HG03175 (cell line): ENCODE measurements at regions not wholly inside any gene's neighbourhood (a gene's known extent, or its start where the extent isn't known, plus 50 kb on each side); places are given as distances from the start of the nearest gene placed in this dataset.
"Not testable (repeated sequence)": the region's sequence is repeated elsewhere in the genome, so short reads cannot be mapped to it uniquely, and the experiment has no call there.

Experiments used
- ATAC-seq: cut with Tn5 transposase; IDR thresholded peaks from one replicate; pipeline ENCODE4 v1.9.1; 2021; ENCODE audit warnings: mild to moderate bottlenecking, moderate library complexity; ENCODE audit not compliant: unreplicated experiment

DNA sequence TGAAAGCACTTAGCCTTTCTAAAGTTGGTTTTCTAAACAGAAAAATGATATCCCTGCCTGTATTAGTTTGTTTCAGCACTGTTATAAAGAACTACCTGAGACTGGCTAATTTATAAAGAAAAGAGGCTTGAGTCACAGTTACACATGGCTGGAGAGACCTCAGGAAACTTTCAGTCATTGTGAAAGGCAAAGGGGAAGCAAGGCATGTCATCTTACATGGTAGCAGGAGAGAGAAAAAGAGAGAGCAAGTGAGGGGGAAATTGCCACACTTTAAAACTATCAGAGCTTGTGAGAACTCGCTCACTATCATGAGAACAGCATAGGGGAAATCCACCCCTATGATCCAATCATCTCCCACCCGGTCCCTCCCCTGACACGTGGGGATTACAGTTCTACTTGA, 64.9 kb downstream of the FAM170A start:
- ATAC-seq = no peak

DNA sequence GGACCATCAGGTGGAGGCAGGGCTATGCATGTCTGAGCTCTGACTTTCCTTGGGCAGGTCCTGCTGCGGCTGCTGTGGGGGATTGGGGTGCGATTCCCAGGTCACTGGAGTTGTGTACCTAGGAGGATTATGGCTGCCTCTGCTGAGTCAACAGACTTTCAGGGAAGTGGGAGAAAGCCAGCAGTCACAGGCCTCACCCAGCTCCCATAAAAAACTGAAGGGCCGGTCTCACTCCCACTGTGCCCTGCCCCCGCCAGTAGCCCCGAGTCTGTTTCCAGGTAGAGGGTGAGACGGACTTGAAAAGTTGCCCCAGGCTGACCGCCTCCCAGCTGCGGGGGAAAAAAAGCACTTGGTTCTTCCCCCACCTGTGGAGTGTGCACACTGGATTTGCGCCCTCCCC, 76.7 kb downstream of the FAM170A start:
- no peak for ATAC-seq

DNA sequence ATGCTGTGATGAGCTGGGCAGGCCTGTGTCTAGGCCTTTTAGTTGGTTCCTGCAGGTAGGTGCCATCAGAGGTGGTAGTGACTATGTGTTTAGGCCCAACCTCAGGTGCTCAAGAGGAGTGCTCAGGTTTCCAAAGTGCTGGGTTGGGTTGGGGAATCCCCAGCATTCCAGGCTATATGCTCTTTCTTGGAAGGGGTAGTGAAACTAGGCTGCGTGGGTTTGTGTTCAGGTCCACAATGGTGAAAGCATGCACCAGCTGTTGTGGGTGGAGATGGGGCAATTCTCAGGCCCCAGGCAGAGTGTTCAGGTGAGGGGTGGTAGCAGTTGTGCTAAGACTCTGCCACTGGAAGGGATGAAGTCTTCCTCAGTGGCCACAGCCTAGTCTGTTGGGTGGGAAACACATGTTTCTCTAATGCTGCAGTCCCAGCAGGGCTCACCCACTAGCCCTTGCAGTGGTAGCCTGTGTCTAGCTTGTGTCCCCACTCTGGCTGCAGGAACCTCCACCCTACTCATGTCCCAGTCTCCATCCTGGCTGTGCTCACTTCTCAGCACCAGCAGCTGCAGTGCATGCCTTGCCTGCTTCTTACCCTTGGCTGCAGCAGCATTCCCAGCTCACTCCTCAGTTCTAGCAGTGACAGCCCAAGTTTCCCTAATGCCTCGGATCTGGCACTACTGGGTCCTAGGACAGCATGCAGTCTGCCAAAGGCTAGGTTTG, 78.9 kb downstream of the FAM170A start:
- ATAC-seq = no peak

DNA sequence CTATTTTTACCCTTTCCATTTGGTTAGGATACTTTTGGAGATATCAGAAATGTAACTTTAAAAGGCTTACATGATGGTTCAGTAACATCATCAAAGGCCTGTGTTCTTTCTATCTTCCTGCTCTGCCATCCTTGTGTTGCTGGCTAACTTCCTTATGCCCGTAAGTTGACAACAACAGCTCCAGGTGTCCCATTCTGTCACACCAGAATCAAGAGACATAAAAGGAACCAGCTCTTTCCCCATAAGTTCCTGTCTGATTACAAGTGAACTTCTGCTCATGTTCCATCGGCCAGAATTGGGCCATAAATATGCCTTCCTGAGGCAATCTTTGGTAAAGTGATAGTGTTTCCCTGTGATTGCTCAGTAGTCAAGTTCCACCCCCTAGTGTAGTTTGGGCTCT, 92.4 kb downstream of the FAM170A start:
- ATAC-seq = no peak

DNA sequence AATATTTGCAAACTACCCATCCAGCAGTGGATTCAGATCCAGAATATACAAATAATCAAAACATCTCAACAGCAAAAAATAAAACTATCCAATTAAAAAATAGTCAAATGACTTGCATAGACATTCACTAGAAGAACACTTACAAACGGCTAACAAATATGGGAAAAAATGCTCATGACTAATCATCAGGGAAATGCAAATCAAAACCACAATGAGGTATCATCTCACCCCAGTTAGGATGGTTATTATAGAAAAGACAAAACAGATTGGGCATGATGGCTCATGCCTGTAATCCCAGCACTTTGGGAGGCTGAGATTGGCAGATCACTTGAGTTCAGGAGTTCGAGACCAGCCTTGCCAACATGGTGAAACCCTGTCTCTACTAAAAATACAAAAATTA, 95.9 kb downstream of the FAM170A start:
- ATAC-seq = not testable (repeated sequence)

DNA sequence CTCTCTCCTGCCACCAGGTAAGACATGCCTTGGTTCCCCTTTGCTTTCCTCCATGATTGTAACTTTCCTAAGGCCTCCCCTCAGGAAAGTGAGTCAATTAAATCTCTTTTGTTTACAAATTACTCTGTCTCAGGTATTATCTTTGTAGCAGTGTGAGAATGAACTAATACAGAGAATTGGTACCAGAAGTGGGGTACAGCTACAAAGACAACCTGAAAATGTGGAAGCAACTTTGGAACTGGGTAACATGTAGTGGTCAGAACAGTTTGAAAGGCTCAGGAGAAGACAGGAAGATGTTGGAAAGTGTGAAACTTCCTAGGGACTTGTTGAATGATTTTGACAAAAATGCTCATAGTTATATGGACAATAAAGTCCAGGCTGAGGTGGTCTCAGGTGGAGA, 97.2 kb downstream of the FAM170A start:
- no peak for ATAC-seq

DNA sequence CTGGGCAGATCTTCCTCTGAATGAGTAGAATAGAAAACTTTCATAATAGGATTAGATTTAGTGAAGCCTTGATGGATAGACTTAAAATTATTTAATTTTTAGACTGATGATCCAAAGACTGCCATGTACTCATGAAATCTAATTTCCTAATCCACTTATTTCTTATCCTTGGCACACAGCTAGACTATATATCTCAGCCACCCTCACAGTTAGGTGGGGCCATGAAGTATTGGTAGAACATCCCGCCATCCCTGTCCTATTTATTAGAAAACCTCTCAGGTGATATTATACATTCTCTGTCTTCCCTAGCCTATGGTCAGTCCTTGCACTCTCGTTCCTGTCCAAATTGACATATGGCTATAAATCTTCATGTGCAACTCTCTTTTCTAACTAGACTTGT, 110.9 kb downstream of the FAM170A start:
- ATAC-seq = no peak

DNA sequence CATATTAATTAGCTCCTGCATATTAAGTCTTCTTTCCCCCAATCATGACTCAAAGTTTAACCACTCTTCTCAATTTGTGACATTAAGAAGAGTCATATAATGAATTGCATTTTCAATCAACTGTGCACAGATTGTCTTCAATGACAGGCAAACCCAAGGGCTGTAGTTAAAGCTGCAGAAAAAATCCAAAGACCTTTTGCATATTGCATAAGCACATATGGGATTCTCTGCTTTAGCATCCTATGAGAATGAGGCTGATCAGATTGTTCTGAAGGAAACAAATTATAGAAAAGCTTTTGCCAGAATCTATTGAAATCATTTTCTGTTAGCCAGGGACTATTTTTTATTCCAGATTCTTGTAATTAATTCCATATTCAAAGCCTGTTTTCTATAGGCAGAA, 112.3 kb downstream of the FAM170A start:
- no peak for ATAC-seq

DNA sequence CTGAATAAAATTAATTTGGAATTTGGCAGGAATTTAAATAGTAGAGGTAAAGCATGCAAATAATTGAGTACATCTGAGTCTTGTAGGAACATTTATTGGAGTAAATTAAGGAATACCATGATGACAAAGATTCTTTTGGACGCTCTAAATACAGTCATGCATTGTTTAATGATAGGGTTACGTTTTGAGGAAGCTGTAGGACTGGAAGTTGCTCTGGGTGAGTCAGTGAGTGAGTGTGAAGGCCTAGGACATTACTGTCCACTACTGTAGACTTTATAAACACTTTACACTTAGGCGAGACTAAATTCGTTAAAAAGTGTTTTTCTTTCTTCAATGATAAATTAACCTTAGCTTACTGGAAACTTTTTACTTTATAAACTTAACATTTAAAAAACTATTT, 113.0 kb downstream of the FAM170A start:
- ATAC-seq = no peak

DNA sequence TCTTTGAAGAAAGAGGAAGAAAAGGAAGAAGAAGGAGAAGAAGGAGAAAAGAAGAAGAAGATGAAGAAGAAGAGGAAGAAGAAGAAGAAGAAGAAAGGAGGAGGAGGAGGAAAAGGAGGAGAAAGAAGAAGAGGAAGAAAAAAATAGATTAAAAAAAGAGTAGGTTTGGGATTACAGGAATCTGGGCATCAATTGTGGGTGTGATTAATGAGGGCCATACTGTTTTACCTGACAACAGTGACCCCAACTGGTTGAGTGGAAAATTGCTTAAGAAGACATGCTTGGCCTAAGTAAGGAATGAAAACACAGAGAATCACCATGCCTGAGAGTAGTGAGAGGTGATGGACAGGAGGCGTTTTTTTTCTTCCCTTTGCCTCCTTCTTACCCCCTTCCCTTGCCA, 114.6 kb downstream of the FAM170A start:
- peak; percentile 95 for ATAC-seq

DNA sequence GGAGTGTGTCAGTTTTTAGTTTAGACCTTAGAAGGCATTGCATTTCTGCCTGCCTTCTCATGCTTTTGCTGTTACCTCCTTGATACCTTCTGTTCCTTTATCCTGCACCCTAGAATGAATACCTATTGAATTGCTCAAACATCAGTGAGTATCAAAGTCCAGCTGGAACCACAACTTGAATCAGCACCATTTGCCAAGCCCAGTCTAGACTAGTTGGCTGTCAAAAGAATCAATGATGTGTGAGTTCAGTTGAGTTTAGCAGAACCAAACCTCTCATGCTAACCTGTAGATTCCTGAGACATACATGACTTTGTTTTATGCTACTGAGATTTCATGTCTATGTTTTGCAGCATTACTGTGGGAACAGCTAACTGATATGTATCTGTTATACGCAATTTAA, 116.6 kb downstream of the FAM170A start:
- ATAC-seq = no peak

DNA sequence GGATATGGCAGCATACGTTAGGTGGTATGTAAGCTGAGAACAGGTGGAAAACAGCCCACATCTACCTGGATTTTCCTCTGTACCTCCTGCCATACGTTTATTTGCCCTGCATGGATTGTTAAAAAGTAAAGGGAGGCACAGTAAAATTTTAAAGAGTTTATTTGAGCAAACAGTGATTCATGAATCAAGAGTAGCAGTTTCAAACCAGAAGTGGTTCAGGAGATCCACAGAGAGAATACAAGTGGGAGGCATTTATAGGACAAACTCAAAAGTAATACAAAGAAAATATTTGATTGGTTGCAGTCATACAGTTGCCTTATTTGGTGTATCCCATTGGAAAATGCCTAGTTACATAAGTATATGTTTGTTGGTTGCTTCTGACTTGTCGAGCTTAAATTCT, 117.6 kb downstream of the FAM170A start:
- ATAC-seq = no peak

DNA sequence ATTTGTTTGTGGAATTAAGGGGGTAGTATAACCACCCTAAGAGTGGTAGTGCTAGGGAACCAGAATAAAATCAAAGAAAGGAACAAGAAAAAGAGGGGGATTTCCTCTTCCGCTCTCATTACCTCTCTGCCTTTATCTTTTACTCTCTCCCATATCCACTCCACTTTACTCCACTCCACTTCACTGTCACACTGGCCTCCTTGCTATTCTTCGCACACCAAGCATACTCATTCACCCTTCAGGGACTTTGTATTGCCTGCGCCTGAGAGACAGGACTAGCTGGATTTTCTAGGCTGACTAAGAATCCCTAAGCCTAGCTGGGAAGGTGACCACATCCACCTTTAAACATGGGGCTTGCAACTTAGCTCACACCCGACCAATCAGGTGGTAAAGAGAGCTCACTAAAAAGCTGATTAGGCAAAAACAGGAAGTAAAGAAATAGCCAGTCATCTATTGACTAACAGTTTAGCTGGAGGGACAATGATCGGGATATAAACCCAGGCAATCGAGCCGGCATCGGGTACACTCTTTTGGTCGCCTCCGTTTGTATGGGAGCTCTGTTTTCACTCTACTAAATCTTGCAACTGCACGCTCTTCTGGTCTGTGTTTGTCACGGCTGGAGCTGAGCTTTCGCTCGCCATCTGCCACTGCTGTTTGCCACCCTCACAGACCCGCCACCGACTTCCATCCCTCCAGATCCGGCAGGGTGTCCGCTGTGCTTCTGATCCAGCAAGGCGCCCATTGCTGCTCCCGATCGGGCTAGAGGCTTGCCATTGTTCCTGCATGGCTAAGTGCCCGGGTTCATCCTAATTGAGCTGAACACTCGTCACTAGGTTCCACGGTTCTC, 121.8 kb downstream of the FAM170A start:
- no peak for ATAC-seq

DNA sequence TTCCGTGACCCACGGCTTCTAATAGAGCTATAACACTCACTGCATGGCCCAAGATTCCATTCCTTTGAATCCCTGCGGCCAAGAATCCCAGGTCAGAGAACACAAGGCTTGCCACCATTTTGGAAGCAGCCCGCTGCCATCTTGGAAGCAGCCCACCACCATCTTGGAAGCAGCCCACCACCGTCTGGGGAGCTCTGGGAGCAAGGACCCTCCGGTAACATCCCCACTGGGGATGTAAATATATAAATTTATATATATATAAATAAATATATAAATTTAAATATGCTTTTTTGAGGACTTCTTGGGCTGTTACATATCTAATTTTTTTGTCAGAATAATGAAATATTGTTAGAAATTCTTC, 122.4 kb downstream of the FAM170A start:
- ATAC-seq = no peak

DNA sequence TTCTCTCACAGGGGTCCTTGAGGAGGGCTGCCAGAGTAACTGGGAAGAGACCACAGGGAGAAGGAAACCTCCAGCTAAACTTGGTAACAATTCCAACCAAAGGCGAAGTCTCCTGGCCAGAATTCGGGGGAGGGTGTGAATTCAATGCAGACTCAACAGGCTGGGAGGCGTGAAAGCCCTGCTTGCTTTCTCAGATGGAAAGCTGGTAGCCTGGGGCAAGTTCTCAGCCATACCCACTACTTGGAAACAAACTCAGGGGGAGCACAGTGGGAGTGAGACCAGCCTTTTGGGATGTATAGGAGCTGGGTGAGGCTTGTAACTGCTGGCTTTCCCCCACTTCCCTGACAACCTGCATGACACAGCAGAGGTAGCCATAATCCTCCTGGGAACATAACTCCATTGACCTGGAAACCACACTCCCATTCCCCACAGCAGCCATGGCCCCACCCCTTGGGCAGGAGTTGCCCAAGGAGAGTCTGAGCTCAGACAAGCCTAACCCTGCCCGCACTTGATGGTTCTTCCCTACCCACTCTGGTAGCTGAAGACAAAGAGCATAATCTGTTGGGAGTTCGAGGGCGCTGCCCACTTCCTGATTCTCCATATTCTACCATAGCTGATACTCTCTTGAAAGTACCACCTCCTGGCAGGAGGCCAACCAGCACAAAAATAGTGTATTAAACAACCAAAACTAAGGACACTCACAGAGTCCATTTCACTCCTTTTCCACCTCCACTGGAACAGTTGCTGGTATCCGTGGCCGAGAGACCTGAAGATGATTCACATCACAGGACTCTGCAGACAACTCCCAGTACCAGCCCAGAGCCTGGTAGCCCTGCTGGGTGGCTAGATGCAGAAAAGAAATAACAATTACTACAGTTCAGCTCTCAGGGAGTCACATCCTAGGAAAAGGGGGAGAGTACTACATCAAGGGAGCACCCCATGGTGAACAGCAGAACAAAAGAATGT, 123.8 kb downstream of the FAM170A start:
- ATAC-seq = no peak

DNA sequence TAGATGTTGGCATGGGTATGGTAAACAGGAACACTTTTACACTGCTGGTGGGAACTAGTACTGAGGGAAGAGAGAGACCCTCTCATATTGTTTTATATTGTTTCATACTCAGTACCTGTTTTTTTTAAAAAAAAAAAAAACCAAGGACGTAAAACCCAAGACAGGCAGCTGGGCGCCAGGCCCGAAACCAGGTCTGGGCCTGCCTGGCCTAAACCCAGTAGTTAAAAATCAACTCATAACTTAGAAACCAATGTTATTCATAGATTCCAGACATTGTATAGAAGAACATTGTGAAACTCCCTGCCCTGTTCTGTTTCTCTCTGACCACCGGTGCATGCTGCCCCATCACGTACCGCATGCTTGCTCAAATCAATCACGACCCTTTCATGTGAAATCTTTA, 125.5 kb downstream of the FAM170A start:
- not testable (repeated sequence) for ATAC-seq

DNA sequence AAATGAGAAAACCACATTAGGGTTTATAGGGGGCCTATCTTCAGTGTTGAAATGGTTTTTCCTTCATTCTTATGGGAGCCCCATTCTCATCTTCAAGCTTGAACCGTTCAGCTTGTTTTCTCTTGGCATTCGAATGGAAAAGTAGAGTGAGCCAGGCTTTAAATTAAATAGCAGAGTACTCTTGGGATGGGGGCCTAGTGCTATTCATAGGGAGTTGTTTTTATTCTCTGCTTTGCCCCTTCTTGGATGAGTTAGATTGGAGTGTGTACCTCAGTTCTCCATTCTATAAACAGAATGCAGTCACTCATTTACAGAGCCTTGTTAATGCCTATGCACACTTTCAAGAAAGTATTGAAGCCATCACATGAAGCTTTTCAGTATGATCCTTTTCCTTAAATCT, 127.9 kb downstream of the FAM170A start:
- no peak for ATAC-seq

DNA sequence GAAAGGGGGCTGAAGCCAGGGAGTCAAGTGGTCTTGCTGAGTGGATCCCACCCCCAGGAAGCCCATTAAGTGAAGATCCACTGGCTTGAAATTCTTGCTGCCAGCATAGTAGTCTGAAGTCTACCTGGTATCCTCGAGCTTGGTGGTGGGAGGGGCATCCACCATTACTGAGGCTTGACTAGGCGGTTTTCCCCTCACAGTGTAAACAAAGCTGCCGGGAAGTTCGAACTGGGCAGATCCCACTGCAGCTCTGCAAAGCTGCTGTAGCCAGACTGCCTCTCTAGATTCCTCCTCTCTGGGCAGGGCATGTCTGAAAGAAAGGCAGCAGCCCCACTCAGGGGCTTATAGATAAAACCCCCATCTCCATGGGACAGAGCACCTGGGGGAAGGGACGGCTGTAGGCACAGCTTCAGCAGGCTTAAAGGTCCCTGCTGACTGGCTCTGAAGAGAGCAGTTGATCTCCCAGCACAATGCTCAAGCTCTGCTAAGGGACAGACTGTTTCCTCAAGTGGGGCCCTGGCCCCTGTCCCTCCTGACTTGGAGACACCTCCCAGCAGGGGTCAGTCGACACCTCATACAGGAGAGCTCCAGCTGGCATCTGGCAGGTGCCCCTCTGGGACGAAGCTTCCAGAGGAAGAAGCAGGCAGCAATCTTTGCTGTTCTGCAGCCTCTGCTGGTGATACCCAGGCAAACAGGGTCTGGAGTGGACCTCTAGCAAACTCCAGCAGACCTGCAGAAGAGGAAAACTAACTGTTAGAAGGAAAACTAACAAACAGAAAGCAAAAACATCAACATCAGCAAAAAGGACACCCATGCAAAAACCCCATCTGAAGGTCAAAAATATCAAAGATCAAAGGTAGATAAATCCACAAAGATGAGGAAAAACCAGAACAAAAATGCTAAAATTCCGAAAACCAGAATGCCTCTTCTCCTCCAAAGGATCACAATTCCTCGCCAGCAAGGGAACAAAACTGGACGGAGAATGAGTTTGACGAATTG, 140.6 kb downstream of the FAM170A start:
- ATAC-seq = not testable (repeated sequence)

DNA sequence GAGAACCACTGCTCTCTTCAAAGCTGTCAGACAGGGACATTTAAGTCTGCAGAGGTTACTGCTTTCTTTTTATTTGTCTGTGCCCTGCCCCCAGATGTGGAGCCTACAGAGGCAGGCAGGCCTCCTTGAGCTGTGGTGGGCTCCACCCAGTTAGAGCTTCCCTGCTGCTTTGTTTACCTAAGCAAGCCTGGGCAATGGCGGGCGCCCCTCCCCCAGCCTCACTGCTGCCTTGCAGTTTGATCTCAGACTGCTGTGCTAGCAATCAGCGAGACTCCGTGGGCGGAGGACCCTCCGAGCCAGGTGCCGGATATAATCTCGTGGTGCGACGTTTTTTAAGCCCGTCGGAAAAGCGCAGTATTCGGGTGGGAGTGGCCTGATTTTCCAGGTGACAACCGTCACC, 150.8 kb downstream of the FAM170A start:
- not testable (repeated sequence) for ATAC-seq

DNA sequence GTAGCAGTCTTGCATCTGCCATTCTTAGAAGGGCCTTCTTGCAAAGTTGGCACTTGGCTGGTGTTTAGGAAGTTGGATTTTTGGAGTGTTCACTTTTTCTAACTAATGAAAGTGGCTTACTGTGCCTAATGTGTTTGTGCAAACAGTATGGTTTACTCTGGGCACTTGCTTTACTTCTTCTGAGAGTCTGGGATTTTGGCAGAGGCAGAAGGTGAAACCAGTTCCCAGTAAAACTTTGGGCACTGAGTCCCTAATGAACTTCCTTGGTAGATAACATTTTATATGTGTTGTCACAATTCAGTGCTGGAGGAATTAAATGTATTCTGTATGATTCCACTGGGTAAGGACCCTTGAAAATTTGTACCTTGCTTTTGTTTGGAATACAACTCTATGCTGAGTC, 155.7 kb downstream of the FAM170A start:
- no peak for ATAC-seq
